ENCODE measurements at regions not wholly inside any gene's neighbourhood (a gene's known extent, or its start where the extent isn't known, plus 50 kb on each side); places are given as distances from the start of the nearest gene placed in this dataset.

GRCh38 chr13:44053208-44053607 lies 173.5 kb downstream of the LACC1 start:
- TF ChIP-seq, protein P1, sequence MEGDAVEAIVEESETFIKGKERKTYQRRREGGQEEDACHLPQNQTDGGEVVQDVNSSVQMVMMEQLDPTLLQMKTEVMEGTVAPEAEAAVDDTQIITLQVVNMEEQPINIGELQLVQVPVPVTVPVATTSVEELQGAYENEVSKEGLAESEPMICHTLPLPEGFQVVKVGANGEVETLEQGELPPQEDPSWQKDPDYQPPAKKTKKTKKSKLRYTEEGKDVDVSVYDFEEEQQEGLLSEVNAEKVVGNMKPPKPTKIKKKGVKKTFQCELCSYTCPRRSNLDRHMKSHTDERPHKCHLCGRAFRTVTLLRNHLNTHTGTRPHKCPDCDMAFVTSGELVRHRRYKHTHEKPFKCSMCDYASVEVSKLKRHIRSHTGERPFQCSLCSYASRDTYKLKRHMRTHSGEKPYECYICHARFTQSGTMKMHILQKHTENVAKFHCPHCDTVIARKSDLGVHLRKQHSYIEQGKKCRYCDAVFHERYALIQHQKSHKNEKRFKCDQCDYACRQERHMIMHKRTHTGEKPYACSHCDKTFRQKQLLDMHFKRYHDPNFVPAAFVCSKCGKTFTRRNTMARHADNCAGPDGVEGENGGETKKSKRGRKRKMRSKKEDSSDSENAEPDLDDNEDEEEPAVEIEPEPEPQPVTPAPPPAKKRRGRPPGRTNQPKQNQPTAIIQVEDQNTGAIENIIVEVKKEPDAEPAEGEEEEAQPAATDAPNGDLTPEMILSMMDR (conservative IDR thresholded peaks at IDR 0.05; ENCODE audit: low read length): 0 out of 2 replicates have a peak, but pooled peaks have one; percentile 16
- no peak for TF ChIP-seq EZH2phosphoT487 (IDR thresholded peaks at IDR 0.05; ENCODE audit: borderline replicate concordance)
